ENCODE measurements at regions not wholly inside any gene's neighbourhood (a gene's known extent, or its start where the extent isn't known, plus 50 kb on each side); places are given as distances from the start of the nearest gene placed in this dataset.
"Not testable (repeated sequence)": the region's sequence is repeated elsewhere in the genome, so short reads cannot be mapped to it uniquely, and the experiment has no call there.

- DNase-seq (ENCODE audit: low spot score), result no peak
These were observed 348.9 kb upstream of the C16orf82 start for GRCh38 chr16:26717826-26718225.

DNA sequence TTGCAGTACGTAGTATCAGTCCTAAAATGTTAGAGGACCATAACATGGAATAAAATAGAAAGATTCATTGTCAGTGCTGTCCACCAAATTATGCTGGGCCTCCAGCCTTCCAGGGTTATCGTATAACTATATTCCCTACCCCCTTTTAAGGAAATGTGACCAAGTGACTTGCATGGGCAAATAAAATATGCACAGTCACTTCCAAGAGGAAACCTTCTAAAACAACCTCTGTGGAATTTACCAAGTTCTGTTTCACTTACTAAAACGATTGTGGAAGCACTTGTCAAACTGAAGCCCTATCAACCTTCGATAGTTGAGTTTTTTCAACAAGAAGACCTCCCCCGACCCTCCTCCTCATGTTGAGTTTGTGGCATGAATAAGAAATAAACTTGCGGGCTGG is 345.4 kb upstream of the C16orf82 start:
- DNase-seq (ENCODE audit: low spot score), result no peak

- DNase-seq (ENCODE audit: low spot score), result not testable (repeated sequence)
These were observed 344.8 kb upstream of the C16orf82 start for GRCh38 chr16:26721957-26722356.

- no peak for DNase-seq (ENCODE audit: low spot score)
These were observed 342.5 kb upstream of the C16orf82 start for GRCh38 chr16:26724189-26724588.

DNA sequence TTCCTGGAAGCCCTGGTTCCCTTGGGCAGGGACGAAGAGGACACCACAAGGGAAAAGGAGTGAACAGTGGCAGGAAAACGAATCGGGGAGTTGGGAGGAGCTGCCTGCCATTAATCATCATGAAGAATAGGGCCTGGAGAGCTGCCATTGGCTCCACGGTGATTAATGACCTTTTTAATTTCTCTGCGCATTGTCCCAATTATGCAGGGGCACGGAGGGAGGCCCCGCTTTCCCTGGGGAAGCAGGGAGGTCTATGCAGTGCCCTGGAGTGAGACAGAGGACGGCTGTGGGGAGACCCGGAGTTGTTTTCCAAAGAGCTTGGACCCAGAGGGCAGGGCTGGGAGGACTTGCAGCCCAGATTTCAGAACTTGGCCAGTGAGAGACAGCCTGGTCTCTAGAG is 338.9 kb upstream of the C16orf82 start:
- DNase-seq (ENCODE audit: low spot score), result no peak

GRCh38 chr16:26729951-26730541 is 336.7 kb upstream of the C16orf82 start:
- DNase-seq (ENCODE audit: low spot score), result no peak

DNA sequence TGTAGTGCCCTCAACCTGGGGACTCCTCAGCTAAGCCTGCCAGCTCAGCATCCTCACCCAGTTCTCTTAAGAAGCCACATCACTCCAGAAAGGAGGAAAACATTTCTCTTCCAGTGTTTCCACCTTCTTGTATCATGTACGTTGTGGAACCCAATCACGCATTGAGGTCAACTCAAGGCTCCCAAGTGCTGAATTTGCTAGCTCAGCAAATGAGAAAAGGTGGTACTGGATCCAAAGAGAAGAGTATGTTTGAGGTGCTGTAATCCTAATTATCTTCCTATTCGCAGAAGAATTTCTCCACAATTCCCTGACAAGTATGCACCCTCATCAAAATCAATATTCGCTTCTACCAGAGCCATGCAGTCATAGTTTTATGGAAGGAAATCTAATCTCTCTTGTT is 335.0 kb upstream of the C16orf82 start:
- no peak for DNase-seq (ENCODE audit: low spot score)

GRCh38 chr16:26733710-26734109 is 333.0 kb upstream of the C16orf82 start:
- no peak for DNase-seq (ENCODE audit: low spot score)

- DNase-seq (ENCODE audit: low spot score), result no peak
These were observed 331.2 kb upstream of the C16orf82 start for GRCh38 chr16:26735521-26735920.

DNA sequence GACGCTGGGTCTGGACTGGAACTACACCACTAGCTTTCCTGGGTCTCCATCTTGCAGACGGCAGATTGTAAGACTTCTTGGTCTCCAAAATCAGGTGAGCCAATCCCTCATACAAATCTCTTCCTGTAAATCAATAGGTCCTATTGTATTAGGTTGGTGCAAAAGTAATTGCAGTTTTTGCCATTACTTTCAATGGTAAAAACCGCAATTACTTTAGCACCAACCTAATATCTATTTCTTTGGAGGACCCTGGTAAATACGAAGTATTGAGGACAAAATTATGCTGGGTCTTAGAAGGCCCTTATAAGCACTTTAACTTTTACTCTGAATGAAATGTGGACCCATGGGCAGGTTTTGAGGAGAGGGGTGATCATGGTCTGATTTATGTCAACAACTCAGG is 330.6 kb upstream of the C16orf82 start:
- DNase-seq (ENCODE audit: low spot score), result no peak

DNA sequence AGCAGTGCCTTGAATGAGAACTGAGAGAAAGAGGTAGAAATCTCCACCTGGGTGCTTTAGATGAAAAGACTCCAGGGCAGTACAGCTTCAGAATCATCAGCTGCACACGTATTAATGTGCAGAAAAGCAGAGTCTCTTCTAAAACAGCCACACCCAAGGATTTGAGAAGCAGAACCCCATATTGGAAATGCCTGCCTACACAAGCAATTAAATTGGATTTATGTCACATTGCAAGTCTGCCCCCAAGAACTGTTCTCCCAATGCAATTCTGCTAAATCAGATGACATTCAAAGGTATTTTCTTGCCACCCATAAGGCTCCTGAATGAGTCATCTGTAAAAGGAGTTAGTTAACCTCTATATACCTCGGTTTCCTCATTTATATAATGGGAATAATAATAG is 326.0 kb upstream of the C16orf82 start:
- no peak for DNase-seq (ENCODE audit: low spot score)

DNA sequence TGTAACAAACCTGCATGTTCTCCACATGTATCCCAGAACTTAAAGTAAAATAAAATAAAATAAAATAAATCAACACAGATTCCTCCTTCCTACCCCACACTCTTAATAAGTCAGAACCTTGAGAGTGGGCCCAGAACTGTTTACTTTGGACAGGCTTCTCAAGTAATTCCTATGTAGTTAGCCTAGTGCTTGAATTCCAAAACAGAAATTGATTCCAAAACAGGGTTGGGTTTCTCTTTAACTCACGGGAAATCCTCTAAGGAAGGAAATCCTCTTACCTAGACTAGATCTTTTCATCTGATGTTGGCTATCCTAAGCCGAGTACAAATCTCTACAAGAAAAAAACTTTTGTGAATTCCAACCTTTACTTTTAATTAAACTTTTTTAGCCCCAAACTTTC is 324.7 kb upstream of the C16orf82 start:
- DNase-seq (ENCODE audit: low spot score), result no peak

DNA sequence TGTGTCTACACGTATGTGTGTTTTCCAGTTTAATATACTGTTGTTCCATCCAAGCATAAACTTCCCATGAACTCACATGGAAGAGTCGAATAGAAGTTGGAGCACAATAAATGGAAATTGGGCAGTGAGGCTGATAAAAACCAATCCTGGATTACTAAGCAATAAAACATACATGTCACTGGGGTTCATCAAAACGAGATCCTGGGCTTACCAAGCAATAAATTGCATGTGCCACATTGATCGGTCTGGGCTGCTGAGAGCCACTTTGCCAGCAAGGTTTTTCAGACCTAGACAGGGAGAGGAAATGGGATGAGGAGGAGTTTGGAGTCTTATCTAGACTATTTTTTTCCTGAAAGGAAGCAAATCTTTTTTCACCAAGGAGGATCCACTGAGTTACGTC is 322.3 kb upstream of the C16orf82 start:
- DNase-seq (ENCODE audit: low spot score), result no peak

DNA sequence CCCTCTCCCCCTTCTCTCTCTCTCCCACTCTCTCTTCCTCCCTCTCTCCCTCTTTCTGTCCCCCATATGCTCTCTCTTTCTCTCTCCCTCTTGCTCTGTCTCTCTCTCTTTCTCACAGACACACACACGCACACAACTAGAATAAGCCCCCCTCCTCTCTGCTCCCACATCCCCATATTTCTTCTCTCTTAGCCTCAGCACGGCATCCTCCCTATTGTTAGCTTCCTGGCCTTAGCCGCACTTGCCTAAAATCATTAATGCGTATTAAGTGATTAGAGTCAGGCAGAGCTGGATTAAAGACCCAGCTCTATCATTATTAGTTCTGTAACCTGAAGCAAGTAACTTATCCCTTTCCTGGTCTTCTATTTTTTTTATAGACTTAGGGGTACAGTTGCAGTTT is 319.0 kb upstream of the C16orf82 start:
- DNase-seq (ENCODE audit: low spot score), result no peak

DNA sequence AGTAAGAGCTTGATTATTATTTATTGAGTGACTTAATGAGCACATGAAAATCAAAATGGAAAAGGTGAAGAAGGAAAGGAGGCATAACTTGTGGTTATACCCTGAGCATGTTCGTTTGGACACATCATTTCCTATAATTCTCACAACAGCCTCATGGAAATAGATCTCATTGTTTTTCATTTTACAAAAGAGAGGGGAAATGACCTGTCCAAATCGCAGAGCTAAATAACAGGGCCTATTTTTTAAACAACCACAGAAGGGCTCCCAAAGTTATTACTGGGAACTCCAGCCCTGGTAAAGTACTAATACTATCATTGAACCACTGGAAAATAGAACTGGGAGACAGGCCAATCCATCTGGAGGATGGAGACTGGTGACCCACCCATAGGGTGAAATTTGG is 317.7 kb upstream of the C16orf82 start:
- no peak for DNase-seq (ENCODE audit: low spot score)

- no peak for DNase-seq (ENCODE audit: low spot score)
These were observed 314.6 kb upstream of the C16orf82 start for GRCh38 chr16:26752166-26752565.

GRCh38 chr16:26756633-26757032 is 310.1 kb upstream of the C16orf82 start:
- DNase-seq (ENCODE audit: low spot score), result no peak

GRCh38 chr16:26762594-26762993 is 304.1 kb upstream of the C16orf82 start:
- DNase-seq (ENCODE audit: low spot score), result no peak

DNA sequence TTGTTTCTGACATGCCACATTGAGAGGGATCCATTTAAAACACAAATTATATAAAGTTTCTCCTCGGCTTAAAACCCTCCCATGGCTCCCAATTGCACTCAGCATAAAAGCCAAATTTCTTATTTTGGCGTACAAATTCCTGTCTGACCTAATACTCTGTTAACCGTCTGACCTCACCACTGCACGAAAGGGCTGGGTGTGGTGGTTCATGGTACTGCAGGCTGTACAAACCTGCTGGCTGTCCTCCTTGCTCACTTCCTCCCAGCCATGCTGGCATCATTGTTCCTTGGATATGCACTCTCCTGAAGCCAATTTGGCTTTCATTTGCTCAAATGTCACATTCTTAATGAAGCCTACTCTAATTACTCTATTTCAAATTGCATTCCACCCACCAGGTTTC is 301.6 kb upstream of the C16orf82 start:
- no peak for DNase-seq (ENCODE audit: low spot score)

DNA sequence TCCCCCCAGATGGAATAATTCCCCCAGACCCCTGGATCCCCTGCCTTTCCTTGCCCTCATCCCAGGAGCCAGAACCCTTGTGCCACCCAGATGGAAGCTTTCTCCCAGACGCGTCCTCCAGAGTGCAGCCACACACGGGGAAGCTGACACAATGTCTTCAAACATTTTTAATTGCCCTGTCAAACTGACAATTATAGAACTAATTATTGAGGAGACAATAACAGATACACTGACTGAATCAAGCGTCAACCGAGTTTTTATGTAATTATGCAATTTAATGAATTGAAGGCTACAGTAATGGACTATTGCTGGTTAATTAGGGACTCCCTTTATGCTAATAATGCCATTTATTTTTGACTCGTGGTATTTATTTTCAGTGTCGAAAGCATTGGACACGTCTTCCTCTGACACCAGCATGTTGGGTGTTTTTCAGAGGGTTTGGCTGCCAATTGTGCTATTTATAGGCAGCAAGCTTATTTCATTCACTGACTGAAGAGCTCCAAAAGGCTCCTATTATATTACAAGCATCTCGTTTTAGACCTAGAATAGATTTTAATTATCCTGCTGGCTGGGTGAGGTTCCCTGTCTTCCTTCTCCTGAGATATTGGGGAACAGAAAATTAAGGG is 298.2 kb upstream of the C16orf82 start:
- no peak for DNase-seq (ENCODE audit: low spot score)

GRCh38 chr16:26770547-26770946 is 296.2 kb upstream of the C16orf82 start:
- no peak for DNase-seq (ENCODE audit: low spot score)

DNA sequence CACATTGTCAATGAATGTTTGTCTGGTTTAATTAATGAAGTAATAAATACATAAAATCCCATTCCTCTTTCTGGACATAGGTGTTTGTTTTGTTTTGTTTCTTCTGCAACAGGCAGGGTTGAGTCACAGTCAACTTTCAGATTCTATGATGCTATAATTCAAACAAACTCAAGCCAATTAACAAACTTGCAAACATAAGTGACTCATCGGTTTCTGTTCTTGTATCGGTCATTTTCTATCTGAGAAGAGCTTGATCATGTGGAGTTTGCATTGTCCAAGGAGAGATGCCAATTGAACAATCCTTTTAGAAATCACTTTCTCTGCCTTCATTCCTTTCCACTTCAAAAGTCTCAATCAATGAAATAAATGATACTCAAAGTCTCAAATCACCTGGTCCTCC is 294.2 kb upstream of the C16orf82 start:
- DNase-seq (ENCODE audit: low spot score), result no peak

DNA sequence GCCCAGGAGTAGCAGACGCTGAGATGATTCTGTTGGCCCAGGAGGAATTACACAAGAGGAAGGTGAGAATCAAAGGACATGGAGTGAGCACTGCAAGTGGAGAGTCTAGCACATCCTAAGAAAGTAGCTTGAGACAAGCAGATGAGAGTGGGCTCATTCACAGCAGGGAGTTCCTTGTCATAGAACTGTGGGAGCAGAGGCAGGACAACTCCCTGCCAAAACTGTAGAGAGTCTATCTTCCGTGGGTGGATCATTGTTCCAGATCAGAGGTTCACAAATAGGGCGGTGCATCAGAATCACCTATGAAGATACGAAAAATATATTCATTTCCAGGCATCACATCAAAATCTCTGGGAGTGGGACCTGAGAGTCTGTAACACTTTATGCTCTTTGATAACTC is 288.9 kb upstream of the C16orf82 start:
- DNase-seq (ENCODE audit: low spot score), result no peak

DNA sequence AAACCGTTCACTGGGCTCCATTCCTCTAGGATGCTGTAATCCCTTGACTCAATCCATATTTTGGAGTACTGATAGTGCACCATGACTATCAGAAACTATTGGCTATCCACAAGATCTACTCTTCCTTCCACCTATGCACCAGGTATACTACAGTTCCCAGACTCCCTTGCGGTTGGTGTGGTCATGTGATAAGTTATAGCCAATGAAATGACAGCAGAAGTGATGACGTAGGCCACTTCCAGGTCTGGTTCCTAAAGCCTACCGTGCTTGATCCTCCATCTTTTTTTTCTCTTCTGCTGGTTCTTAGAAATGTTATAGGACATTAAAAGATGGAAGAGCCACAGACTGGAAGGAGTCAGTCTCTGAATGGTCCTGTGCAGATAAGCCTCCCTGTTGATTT is 278.8 kb upstream of the C16orf82 start:
- DNase-seq (ENCODE audit: low spot score), result peak; percentile 9

Measured in A172 (cell line).